Umbilical cord (tissue), 1 donor: ENCODE measurements at regions not wholly inside any gene's neighbourhood (a gene's known extent, or its start where the extent isn't known, plus 50 kb on each side); places are given as distances from the start of the nearest gene placed in this dataset.
A peak's percentile ranks its signal among the peaks of the same experiment; 100 is the strongest.

ENCODE experiments used
- DNase-seq: peaks from one replicate; pipeline ENCODE4 v3.0.0-alpha.2; 2015; ENCODE audit warnings: low spot score

DNA sequence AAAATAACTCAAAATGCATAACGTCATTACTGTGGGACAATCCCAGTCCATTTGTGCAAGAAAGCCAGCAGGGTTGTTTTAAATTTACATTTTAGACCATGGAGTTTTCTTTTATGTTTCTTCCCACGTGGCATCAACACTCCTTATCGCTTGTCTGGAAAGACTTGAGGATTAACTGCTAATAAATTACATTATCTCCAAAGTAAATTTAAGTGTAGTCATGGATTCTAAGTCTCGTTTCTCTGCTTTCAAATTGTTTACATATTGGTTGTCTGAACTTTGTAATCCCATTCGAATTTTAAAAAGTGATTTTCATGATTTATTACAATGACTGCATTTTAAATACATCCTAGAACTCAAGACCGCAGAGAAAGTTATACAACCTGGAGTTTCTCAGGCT is 119.3 kb upstream of the ADAMTS5 start:
- DNase-seq = peak; percentile 47

DNA sequence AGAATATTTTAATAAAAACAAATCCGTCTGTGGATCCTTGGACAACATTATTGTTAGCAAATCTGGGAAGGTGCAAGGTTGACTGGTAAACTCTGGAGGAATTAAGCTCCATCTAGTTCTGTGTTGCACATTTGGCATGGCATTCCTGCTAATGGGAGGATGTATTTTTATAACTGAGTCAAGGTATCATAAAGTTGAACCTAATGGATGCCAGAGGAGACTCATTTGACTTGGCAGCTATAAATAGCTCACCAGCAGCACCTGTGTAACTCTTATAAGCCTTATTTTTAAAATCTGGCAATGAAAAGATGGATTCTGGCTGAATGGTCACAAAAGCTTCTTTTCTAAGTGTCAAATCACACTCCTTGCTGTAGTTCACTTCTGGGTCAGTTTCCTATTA is 118.5 kb upstream of the ADAMTS5 start:
- no peak for DNase-seq

DNA sequence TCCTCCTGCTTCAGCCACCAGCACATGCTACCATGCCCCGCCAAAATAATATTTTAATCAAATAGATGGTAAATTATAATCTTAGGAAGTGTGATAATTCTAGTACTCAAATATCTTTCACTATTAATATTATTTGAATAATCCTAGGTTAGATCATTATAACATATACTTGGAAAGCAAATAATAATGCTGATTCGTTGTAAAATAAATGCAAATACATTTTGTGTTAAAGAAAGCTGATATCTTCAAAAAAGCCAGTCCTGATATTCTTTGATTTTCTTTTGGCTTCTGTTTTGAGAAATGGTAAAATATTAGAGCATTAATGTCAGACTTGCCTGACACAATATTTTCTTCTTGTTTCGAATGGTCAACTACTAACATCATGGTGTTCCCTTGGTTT is 116.3 kb upstream of the ADAMTS5 start:
- DNase-seq = no peak

GRCh38 chr21:27082431-27083010 is 115.6 kb upstream of the ADAMTS5 start:
- no peak for DNase-seq

DNA sequence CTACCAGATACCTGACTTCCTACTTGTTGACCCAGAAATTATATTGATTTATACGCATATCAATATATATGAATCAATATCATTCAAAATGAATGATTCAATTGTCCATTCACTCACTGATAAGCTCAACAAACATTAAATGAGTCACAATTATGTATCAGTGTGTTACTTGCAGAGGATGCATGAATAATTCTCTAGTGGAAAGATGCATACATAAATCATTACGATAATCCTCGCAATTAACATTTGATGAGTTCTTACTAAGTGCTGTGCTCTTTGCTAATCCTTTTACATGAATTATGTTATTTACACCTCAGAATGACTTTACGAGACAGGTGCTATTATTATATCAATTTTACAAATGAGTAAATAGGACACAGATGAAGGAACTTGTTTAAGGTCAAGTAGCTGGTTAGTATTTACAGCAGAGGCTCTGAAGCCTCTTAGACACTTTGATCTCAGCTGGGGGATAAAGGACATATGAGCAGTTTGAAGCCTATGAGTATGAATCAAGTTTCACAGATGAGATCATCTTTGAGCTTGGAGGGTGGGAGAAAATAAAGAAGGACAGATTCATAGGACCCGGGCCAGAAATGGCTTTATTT is 112.8 kb upstream of the ADAMTS5 start:
- DNase-seq = peak; percentile 59

DNA sequence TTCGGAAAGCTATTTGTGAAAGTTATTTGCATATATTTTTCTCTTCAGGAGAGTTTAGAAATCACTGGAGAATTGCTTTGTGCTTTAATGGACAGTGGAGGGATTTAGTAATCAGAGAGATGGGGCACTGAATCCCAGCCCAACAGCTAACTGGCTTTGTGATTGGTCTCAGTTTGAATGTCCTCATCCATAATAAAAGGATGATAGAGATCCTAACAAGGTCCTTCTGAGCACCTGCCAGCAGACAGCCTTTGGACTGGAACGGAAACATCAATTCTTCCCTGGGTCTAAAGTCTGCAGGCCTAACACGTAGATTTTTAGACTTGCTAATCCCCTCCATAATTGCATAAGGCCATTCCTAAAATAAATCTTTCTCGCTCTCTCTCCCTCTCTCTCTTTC is 112.0 kb upstream of the ADAMTS5 start:
- DNase-seq = no peak

- no peak for DNase-seq
These were observed 110.6 kb upstream of the ADAMTS5 start for GRCh38 chr21:27077501-27077900.

DNA sequence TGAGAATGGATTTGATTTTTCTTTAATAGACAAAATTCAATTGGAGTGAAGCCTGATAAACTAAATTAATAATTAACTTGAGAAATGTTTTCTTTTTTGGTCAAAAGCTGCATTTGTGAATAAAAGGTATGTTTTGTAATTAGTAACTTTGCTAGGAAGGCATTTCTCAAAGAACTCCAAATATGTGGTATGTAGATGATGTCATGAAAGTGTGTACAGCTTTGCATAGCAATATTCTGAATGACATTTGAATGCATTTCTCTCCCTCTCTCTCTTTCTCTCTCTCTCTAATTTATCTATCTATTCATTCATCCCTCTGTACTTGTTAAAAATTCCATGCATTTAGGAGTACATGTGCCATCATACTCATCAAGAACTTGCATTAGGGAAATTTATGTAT is 109.1 kb upstream of the ADAMTS5 start:
- no peak for DNase-seq

GRCh38 chr21:27070861-27071670 is 104.2 kb upstream of the ADAMTS5 start:
- DNase-seq = peak; percentile 56

GRCh38 chr21:27068811-27069210 is 101.9 kb upstream of the ADAMTS5 start:
- DNase-seq = peak; percentile 57

- no peak for DNase-seq
These were observed 100.3 kb upstream of the ADAMTS5 start for GRCh38 chr21:27067226-27067625.

DNA sequence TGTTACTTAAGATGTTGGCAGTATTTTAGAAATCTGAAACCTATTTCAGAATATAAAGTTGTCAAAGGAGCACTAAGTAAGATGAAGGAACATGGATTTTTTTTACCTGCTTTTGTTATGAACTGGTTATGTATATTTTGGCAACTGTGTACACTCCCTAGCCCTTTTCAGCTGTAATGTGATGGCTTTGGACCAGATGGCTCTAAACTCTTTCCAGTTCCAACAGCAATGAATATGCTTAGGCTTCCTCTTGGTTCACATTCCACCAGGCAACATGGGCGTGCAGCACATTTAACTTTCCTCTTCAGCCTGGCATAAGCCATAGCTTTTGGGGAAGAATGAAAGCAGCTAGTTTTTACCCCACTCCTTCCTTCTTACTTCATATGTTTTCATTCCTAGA is 95.6 kb upstream of the ADAMTS5 start:
- no peak for DNase-seq

- DNase-seq = no peak
These were observed 94.9 kb upstream of the ADAMTS5 start for GRCh38 chr21:27061770-27062169.

DNA sequence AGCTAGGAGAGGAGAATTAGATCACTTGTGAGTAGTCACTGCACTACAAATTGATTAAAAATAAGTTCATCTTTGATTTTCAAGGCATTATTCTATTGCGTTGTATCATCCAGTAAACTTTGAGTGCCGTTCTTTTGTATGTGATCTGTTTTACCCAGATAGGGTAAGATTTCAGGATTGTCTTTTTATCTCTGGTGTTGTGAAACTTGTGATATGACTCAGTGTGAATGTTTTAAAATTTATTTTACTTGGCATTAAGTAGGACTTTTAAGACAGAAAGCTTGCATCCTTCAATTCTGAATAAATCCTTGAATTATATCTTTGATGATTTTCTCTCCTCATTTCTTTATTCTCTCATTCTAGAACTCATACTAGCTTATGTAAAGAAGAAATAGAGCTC is 93.3 kb upstream of the ADAMTS5 start:
- no peak for DNase-seq

DNA sequence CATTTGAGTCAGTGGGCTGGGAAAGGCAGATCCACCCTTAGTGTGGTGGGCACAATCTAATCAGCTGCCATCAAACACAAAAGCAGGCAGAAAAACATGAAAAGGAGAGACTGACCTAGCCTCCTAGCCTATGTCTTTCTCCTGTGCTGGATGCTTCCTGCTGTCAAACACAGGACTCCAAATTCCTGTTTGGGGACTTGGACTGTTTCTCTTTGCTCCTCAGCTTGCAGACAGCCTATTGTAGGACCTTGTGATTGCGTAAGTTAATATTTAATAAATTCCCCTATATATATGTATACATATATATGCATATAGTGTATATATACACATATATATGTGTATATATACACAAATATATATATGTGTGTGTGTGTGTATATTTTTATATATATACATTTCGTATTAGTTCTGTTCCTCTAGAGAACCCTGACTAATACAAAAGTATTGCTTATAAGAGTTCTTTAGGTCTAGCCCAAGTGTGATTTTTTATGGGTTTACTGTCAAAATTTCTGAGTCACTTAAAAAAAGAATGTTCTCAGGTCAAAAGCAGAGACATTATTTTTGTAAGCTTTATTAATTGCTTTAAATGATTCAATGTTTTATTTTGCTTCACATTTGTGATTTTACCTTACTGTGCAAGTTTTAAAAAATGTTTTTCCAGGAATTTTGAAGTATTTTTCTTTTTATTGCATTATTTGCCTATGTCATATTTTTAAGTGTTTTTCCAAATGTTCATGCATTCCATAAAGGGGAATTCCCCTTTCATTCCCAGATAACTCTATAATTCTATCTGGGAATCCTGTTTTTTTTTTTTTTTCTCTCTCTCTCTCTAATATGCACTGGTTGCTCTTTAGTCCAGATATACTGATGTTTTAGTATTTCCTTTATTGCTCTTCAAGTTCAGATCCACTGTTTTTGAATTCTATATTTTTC is 92.1 kb upstream of the ADAMTS5 start:
- DNase-seq = no peak

DNA sequence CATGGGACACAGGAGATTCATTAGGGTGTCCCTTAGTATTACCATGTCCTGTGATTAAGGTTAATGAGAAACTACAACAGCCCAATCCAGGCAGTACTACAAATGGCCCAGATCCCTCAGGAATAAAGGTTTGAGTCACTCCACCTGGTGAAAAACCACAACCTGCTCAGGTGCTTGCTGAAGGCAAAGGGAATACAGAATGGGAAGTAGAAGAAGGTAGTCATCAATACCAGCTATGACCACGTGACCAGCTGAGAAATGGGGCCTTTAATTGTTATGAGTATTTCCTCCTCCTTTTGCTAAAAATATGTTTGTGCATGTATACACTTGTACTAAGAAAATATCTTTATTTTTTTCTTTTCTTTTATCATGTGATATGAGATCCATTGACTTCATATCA is 91.1 kb upstream of the ADAMTS5 start:
- DNase-seq = no peak

DNA sequence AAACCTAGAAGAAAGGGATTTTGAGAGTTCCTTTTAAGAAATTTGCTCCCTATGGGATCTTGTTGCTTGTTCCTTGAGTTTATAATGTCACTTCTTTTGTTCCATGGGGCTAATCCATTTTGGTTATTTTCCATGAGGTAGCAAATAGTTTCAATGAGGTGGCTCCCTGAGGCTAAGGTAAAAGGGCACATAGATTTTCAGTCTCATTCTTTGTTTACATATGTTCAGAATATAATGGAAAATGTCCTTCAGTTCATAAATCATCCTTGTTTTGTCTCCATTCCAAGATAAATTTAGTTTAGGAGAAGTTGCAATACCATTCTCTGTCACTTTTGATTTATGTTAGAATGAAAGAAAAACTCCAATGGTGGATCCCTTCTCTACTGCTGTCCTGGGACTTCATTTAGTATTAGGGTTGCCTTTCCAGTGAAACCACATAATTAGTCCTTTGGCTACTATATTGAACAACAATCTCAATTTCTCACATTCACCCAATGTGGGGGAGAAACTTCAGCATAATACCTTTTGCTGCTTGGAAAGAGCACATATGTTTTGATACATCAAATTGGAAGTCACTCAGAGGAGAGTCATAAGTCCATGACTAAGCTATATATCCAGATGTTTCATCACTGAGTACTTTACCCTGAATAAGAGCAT is 80.9 kb upstream of the ADAMTS5 start:
- DNase-seq = peak; percentile 13

DNA sequence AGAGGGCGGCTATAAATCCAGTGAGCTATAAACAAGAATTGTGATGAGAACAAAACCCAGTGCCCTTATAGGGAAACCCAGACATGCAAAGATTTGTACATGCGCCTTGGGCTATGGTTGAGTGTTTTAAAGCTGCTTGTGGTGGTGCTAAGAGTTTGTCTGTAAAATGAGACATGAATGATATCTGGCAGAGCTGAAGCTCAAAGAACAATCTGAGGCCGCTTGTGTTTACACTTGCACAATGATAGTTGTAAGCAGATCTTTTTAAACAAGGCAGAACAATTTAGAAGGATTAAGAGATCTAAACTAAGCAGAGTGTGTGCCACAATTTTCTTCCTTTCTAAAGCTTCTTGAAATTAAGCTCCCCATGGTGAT is 80.4 kb upstream of the ADAMTS5 start:
- DNase-seq = peak; percentile 88

- DNase-seq = no peak
These were observed 78.5 kb upstream of the ADAMTS5 start for GRCh38 chr21:27045281-27045985.

DNA sequence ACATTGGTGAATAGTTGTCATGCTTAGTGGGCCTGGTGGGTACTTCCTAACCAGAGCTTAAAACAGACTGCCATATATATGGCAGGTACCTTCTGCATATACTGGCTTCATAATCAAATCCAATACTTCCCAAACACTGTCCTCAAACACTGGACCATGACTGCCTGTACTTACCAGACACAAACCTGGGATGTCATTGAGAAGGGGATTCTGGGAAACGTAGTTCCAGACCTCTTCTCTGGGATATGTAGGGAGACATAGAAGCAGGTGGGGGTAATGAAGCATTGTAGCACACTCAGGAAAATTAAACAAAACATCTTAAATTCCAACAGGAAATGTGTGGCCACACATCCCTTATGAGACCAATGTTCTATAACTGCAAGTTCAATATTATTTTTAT is 76.5 kb upstream of the ADAMTS5 start:
- no peak for DNase-seq
